ENCODE measurements at regions not wholly inside any gene's neighbourhood (a gene's known extent, or its start where the extent isn't known, plus 50 kb on each side); places are given as distances from the start of the nearest gene placed in this dataset.
"Not testable (repeated sequence)": the region's sequence is repeated elsewhere in the genome, so short reads cannot be mapped to it uniquely, and the experiment has no call there.

DNA sequence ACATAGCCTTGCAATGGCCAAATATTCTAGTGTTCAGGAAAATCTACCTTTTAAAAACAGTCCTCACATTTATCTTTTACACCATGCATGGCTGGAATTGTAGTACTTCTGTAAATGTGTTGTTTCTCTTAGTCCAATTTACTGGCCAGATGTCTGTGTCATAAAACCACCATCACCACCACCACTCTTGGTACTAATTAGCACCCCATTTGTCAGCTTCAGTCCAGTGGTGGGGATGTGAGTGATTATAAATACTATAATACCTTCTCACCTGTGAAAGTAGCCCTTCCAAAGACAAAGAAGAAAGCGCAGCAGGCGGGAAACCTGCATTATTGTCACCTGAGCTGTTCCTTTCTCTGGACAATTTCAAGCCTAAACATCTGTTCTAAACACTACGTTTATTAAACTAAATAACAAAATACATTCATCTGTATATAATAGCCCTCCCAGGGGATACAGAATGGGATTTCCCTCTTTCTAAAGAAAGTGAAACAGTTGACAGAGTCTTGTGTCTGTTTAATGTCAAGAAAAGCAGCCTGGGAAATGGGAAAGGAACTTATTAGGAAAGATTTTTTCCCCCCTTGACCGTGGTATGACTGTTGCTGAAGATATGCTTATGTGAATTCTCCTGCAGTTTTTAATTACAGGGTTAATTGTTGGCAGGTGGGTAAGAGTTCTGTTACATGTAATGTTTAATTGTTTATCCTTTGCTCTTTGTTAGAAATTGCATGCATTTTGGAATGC is 144.5 kb upstream of the NUDT12 start:
- no peak for DNase-seq (ENCODE audit: low spot score)

DNA sequence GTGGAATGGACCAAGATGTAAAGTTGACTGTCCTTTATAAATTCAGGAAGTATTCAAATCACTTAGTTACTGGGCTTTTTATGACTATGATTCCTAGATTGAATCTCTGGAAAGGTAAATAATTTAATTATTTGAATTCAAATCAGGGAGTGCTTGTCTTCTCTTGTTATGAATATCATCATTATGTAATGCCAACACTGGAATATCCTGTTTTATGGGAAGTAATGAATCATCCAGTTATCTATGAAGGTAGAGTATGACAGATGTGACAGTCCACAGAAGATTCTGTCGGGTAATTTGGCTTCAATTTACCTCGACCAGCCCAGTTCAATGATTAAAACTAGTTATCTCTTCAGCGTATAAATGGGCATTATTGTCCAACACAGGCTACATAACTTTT is 141.0 kb upstream of the NUDT12 start:
- DNase-seq (ENCODE audit: low spot score), result no peak

- no peak for DNase-seq (ENCODE audit: low spot score)
Measured at GRCh38 chr5:103693517-103693916, 130.9 kb upstream of the NUDT12 start.

DNA sequence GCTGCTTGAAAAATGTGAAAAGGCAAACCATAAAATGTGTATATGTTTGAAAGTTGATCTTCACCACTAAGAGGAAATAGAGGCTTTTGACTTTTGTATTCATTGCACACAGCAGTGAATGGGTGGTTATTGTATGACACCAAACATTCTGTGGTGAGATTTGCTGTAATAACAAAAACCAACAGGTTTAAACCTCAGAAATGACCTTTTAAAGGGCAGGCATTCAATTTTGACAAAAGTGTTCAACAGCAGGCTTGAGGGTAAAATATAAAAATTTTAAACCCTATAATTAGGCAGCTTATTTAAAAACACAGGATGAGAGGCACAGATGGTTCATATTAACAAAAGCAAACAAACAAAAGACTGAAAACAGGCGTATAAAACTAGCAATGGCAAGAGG is 128.1 kb upstream of the NUDT12 start:
- DNase-seq (ENCODE audit: low spot score), result no peak

DNA sequence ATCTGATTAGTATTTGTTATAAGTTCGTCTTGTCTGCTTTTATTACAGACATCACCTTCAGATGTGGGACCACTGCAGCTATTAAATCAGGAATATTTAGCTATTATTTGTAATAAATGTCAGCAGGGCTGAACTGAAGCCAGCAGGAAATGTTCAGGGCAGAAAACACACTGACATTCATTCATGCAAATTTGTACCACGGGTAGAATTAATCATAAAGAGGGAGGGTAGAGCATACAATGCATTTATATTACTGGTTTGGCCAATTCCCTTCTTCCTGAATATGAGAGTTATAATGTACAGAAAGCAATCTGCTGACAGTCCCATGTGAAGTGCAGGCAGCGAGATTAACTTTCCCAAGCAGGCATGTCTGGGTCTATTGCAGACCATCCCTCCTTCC is 117.3 kb upstream of the NUDT12 start:
- no peak for DNase-seq (ENCODE audit: low spot score)

GRCh38 chr5:103676198-103676597 is 113.6 kb upstream of the NUDT12 start:
- DNase-seq (ENCODE audit: low spot score), result not testable (repeated sequence)

DNA sequence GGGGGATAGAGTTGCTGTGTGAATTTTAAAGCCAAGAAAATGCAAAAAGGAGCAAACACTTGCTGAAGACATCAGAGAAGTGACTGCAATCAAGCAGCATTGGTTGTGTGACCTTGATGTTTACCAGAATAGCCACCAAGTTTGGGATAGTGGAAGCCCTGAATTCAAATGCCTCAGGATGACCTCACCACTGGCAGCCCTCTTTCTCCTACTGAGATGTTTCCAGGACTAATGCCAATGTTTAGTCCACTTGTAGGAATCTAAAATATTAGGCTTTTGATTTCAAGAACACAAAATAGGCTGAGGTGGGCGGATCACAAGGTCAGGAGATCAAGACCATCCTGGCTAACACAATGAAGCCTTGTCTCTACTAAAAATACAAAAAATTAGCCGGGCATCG is 112.2 kb upstream of the NUDT12 start:
- DNase-seq (ENCODE audit: low spot score), result no peak

- DNase-seq (ENCODE audit: low spot score), result no peak
Measured at GRCh38 chr5:103674251-103674650, 111.7 kb upstream of the NUDT12 start.

- DNase-seq (ENCODE audit: low spot score), result no peak
Measured at GRCh38 chr5:103669615-103670014, 107.0 kb upstream of the NUDT12 start.

DNA sequence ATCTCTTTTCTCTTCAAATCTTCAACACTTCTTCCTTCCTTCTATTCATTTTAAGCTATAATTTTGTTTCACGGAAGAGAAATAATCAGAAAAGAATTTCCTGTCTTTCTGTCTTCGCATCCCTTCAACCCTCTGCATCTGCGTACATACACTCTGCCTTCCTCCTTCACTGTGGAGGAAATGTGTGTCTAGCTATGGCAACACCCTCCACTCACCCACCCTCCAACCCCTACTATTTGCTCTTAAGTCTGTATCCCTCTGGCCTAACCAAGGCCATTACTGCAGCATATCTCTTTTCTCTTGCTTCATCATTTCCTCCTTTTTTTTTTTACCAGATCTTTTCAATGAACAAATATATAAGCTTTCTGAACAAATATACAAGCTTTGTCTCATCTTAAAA is 105.7 kb upstream of the NUDT12 start:
- no peak for DNase-seq (ENCODE audit: low spot score)

GRCh38 chr5:103667068-103667467 is 104.5 kb upstream of the NUDT12 start:
- no peak for DNase-seq (ENCODE audit: low spot score)

- DNase-seq (ENCODE audit: low spot score), result no peak
Measured at GRCh38 chr5:103657301-103657700, 94.7 kb upstream of the NUDT12 start.

- DNase-seq (ENCODE audit: low spot score), result no peak
Measured at GRCh38 chr5:103648086-103648485, 85.5 kb upstream of the NUDT12 start.

GRCh38 chr5:103646698-103647614 is 84.4 kb upstream of the NUDT12 start:
- DNase-seq (ENCODE audit: low spot score), result no peak

- DNase-seq (ENCODE audit: low spot score), result no peak
Measured at GRCh38 chr5:103645816-103646215, 83.2 kb upstream of the NUDT12 start.

DNA sequence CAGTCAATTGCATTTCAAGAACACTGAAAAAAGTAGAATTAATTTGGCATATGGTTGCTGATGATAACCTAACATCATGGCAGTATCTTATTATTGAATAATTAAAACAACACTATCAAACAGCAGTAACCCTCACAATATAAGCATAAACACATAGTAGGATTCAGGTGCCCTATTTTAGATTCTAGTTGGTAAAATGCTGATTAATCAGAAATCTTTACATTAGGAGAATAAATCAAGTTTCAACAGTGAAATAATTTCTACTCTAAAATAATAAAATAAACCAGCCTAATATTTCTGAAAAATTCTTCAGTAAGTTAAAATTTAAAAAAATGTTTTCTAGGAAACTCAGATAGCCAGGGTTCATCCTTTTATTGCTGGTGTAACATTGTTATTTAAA is 76.4 kb upstream of the NUDT12 start:
- no peak for DNase-seq (ENCODE audit: low spot score)

- DNase-seq (ENCODE audit: low spot score), result no peak
Measured at GRCh38 chr5:103624675-103625074, 62.1 kb upstream of the NUDT12 start.

DNA sequence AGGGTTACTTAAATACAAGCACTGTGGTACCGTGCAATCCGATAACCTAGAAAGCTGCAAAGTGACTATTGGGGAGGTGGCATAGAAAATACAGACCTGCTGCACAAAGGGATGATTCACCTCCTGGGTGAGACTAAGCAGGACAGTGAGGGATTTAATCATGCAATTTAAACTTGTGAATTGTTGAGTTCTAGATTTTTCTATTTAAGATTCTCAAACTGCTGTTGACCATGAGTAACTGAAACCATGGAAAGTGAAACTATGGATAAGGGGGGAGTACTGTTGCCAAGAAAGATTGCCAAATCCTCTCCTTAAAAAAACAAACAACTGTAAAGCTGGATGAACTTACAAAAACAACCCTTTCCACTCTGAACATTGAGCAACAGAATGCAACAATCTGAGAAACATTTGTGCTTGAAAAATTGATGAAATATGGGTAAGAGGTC is 61.5 kb upstream of the NUDT12 start:
- DNase-seq (ENCODE audit: low spot score), result no peak

GRCh38 chr5:103623425-103623824 is 60.8 kb upstream of the NUDT12 start:
- DNase-seq (ENCODE audit: low spot score), result no peak

DNA sequence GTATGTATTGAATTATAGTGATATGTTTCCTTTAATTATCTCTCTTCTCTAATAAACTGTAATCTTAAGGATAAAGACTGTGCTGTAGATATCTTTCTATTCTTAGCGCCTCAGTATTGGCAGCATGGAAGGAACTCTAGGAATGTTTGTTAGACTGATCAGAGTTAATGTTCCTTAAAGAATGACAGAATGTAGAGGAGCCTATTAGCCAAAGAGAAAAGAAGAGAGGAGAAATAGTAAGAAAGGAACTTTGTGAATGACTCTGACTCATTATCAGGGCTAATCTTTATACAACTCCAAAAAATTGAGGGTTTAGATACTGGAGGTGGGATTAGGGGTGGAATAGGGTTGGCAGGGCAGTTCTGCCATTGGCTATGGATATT is 59.0 kb upstream of the NUDT12 start:
- no peak for DNase-seq (ENCODE audit: low spot score)

- no peak for DNase-seq (ENCODE audit: low spot score)
Measured at GRCh38 chr5:103620851-103621547, 58.4 kb upstream of the NUDT12 start.

DNA sequence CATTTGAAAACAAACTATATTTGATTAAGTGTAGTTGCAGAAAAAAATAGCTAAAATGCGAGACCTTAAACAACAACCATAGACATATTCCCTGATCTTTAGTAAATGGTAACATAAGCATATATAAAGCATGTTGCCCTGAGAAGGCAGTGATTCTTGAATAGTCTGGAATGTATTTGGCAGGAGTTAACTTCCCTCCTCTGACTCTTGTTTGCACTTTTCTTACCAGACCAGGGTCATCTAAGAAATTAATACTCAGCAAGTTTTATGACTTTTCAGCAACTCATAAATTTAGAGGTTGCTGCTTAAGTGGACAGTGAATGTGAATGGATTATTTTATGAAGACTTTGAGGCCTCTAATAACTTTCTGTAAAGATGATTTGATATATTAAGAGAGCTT is 55.3 kb upstream of the NUDT12 start:
- DNase-seq (ENCODE audit: low spot score), result no peak

DNA sequence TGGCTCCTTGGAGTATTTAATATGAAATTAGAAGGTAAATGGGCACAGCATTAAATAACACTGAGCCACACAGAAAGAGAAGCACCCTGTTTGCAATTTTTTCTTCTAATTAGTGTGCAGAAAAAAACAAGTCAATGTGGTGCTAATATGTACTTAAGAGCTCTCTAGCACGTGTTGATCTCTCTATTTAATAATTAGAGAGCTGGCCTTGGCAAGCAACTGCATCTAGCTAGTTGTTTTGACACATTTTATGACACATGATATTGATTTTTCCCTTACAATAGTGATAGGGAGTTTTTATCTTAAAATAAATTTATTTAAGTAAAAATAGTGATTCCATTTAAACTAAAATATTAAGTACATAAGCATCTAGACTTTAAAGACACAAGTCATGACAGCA is 54.5 kb upstream of the NUDT12 start:
- DNase-seq (ENCODE audit: low spot score), result no peak

Measured in hematopoietic multipotent progenitor cell treated with erythropoietin and hydrocortisone succinate and interleukin-3 and kit ligand, for 17 days (in vitro differentiated cells).